Esophagus muscularis mucosa (tissue), 4 donors: ENCODE measurements at regions not wholly inside any gene's neighbourhood (a gene's known extent, or its start where the extent isn't known, plus 50 kb on each side); places are given as distances from the start of the nearest gene placed in this dataset.

Source experiments
- DNase-seq: peaks from one replicate; pipeline ENCODE4 v3.0.0-alpha.2; 2017; ENCODE audit errors: extremely low spot score
- H3K27ac ChIP-seq, 4 donors: fragments of 200-600 bp; sonication (generic); replicated peaks in 1 of 4; 1 replicate in 3 of 4; 2 replicates in 1 of 4; pipeline ENCODE4 v1.5.1; 2016 to 2019; ENCODE audit warnings: mild to moderate bottlenecking in 1 of 4
- H3K27me3 ChIP-seq, 4 donors: fragments of 200-600 bp; sonication (generic); one replicate each; pipeline versions ENCODE4 v1.5.1 to v1.6.0; 2016 to 2019
- H3K36me3 ChIP-seq, 4 donors: fragments of 200-600 bp; sonication (generic); one replicate each; pipeline ENCODE4 v1.5.1; 2016 to 2019
- H3K4me1 ChIP-seq, 4 donors: fragments of 200-600 bp; sonication (generic); one replicate each; pipeline ENCODE4 v1.5.1; 2016 to 2019
- H3K4me3 ChIP-seq, 4 donors: fragments of 200-600 bp; sonication (generic); 1 replicate in 2 of 4; 2 replicates in 2 of 4; pipeline ENCODE4 v1.5.1; 2016 to 2019; ENCODE audit warnings: mild to moderate bottlenecking in 4 of 4, moderate library complexity in 1 of 4
- H3K9me3 ChIP-seq, 4 donors: fragments of 200-600 bp; sonication (generic); 1 replicate in 3 of 4; 2 replicates in 1 of 4; pipeline ENCODE4 v1.5.1; 2016 to 2019
- CTCF ChIP-seq, 3 experiments: fragments of 200-600 bp in 2 of 3; fragments of 450-650 bp in 1 of 3; sonication (generic) in 2 of 3; IDR thresholded peaks; one replicate each; pipeline ENCODE4 v1.5.1; 2017 to 2019; ENCODE audit warnings: antibody characterized with exemption in 3 of 3, mild to moderate bottlenecking in 2 of 3, moderate library complexity in 1 of 3
- EP300 ChIP-seq: sonication (generic); formaldehyde crosslinking; IDR thresholded peaks from one replicate; pipeline ENCODE4 v1.6.1; 2017; ENCODE audit warnings: antibody characterized with exemption
- POLR2A ChIP-seq: fragments of 450-650 bp; IDR thresholded peaks from one replicate; pipeline ENCODE4 v1.6.1; 2017; ENCODE audit warnings: antibody characterized with exemption, moderate library complexity, mild to moderate bottlenecking, low read depth
- POLR2AphosphoS5 ChIP-seq, 2 donors: sonication (generic); formaldehyde crosslinking; IDR thresholded peaks; one replicate each; pipeline ENCODE4 v1.6.1; 2017; ENCODE audit warnings: antibody characterized with exemption in 2 of 2
- WGBS: methylation state at CpG from one replicate; pipeline ENCODE4 v1.1.5; 2018; 5-methylcytosine and 5-hydroxymethylcytosine counted together
- intact Hi-C: fragments of 100-400 bp; cut with DNase I; formaldehyde crosslinking; loops from one replicate; pipeline ENCODE4 v1.15.1; 2023

DNA sequence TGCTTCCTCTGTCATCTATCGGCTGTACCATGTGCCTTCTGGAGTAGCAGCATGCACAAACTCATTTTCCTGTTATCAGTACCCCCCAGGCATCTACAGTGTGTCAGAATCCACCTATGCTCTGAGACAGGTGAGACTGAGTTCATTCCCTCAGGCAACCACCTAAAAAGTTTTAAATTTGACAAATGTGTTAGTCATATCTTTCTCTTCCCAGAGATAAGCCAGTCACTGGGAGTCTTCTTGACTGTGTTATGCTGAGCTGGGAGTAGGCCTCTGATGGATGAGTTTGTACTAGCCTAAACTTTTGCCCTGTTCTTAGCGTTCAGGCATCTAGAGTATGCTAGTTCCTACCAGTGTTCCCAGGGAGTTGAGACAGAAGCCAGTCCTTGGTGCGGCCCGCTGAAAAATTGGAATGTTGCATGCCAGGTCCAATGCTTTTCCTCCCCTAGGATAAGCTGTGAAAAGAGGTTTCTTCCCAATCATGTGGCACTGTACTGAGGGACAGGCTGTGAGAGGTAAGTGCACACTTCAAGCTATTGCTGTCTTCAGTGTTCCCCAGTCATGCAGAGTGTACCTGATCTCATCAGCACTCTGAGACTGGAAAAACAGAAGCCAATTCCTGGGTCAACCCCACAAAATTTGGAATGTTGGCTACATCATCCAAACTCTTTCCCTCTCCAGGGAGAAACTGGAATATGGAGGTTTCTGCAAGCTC is 1202.3 kb downstream of the NCAM2 start:
- no peak overlapping the region for H3K4me3 ChIP-seq
- H3K27me3 ChIP-seq: no peaks in the 10 kb centered on the region
- H3K36me3 ChIP-seq: no peaks in the 10 kb centered on the region
- no peaks in the 10 kb centered on the region for H3K4me1 ChIP-seq
- intact Hi-C loops: no loop called here
- no peak for DNase-seq
- no peak overlapping the region for H3K27ac ChIP-seq
- WGBS: 65% methylated on average over 4 of the region's 4 CpGs
- no peaks in the 10 kb centered on the region for H3K9me3 ChIP-seq
- no peak for TF ChIP-seq EP300
- TF ChIP-seq POLR2AphosphoS5 (IDR thresholded peaks at IDR 0.05): no peak
- no peak for TF ChIP-seq CTCF (IDR thresholded peaks at IDR 0.05)
- no peak for TF ChIP-seq POLR2A

GRCh38 chr21:22201126-22201525 is 1202.9 kb downstream of the NCAM2 start:
- Histone ChIP-seq H3K27me3 (no peaks in the 10 kb centered on the region), H3K36me3 (no peaks in the 10 kb centered on the region), H3K27ac (no peak overlapping the region), H3K4me1 (no peaks in the 10 kb centered on the region), H3K9me3 (no peaks in the 10 kb centered on the region), H3K4me3 (no peak overlapping the region)
- DNase-seq: no peak
- intact Hi-C loops: no loop called here
- WGBS: 61% methylated on average over 4 of the region's 4 CpGs
- TF ChIP-seq EP300: no peak
- no peak for TF ChIP-seq POLR2A
- TF ChIP-seq CTCF (IDR thresholded peaks at IDR 0.05): no peak
- no peak for TF ChIP-seq POLR2AphosphoS5 (IDR thresholded peaks at IDR 0.05)

- no peaks in the 10 kb centered on the region for H3K27me3 ChIP-seq
- no peak for DNase-seq
- TF ChIP-seq CTCF (IDR thresholded peaks at IDR 0.05) (no peak), EP300 (no peak), POLR2AphosphoS5 (IDR thresholded peaks at IDR 0.05) (no peak), POLR2A (no peak)
- no peak overlapping the region for H3K27ac ChIP-seq
- 73% methylated on average over 1 of the region's 1 CpG for WGBS
- intact Hi-C loops: no loop called here
- no peaks in the 10 kb centered on the region for H3K9me3 ChIP-seq
- H3K4me1 ChIP-seq: no peaks in the 10 kb centered on the region
- H3K36me3 ChIP-seq: no peaks in the 10 kb centered on the region
- no peak overlapping the region for H3K4me3 ChIP-seq
Observed at GRCh38 chr21:22201669-22202068, 1203.5 kb downstream of the NCAM2 start.

DNA sequence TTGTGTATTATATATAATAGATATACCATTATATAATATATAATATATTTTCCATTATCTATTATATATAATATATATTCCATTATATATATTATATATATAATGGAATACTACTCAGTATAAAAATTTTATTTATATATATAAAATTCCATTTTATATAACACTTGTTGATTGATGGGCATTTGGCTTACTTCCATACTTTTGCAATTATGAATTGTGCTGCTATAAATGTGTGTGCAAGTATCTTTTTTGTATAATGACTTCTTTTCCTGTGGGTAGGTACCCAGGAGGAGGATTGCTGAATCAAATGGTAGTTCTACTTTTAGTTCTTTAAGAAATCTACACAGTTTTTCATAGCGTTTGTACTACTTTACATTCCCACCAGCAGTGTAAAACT is 1211.1 kb downstream of the NCAM2 start:
- WGBS: 97% methylated on average over 1 of the region's 1 CpG
- no peak for DNase-seq
- no peak overlapping the region for H3K27ac ChIP-seq
- H3K4me1 ChIP-seq: no peaks in the 10 kb centered on the region
- no peaks in the 10 kb centered on the region for H3K9me3 ChIP-seq
- intact Hi-C loops: no loop called here
- H3K36me3 ChIP-seq: no peaks in the 10 kb centered on the region
- no peaks in the 10 kb centered on the region for H3K27me3 ChIP-seq
- H3K4me3 ChIP-seq: no peak overlapping the region
- no peak for TF ChIP-seq CTCF (IDR thresholded peaks at IDR 0.05)
- TF ChIP-seq POLR2AphosphoS5 (IDR thresholded peaks at IDR 0.05): no peak
- no peak for TF ChIP-seq EP300
- no peak for TF ChIP-seq POLR2A

- intact Hi-C loops: no loop called here
Observed at GRCh38 chr21:22211943-22212342, 1213.7 kb downstream of the NCAM2 start.

More at GRCh38 chr21:22211943-22212342, 1213.7 kb downstream of the NCAM2 start:
- H3K36me3 ChIP-seq: no peaks in the 10 kb centered on the region
- H3K27me3 ChIP-seq: no peaks in the 10 kb centered on the region
- no peaks in the 10 kb centered on the region for H3K9me3 ChIP-seq
- WGBS: 91% methylated on average over 2 of the region's 2 CpGs
- no peak for DNase-seq
- H3K27ac ChIP-seq: no peak overlapping the region
- no peak overlapping the region for H3K4me3 ChIP-seq
- H3K4me1 ChIP-seq: no peaks in the 10 kb centered on the region
- TF ChIP-seq POLR2A (no peak), EP300 (no peak), POLR2AphosphoS5 (IDR thresholded peaks at IDR 0.05) (no peak), CTCF (IDR thresholded peaks at IDR 0.05) (no peak)
